Liver (tissue), 3 donors: ENCODE measurements at regions not wholly inside any gene's neighbourhood (a gene's known extent, or its start where the extent isn't known, plus 50 kb on each side); places are given as distances from the start of the nearest gene placed in this dataset.

Experiments
- SP1 ChIP-seq: IDR thresholded peaks from 2 replicates; pipeline ENCODE4 v1.6.1; 2018; ENCODE audit warnings: antibody characterized with exemption, mild to moderate bottlenecking
- TF ChIP-seq, protein P1 (sequence below): fragments of 150-350 bp; IDR thresholded peaks from 2 replicates; pipeline ENCODE4 v1.5.1; 2017; ENCODE audit warnings: improper control_type of control experiment, low read depth, low read length; ENCODE audit not compliant: missing input control
- donor health status: healthy.
- donor health status: healthy.

- TF ChIP-seq, protein P1, sequence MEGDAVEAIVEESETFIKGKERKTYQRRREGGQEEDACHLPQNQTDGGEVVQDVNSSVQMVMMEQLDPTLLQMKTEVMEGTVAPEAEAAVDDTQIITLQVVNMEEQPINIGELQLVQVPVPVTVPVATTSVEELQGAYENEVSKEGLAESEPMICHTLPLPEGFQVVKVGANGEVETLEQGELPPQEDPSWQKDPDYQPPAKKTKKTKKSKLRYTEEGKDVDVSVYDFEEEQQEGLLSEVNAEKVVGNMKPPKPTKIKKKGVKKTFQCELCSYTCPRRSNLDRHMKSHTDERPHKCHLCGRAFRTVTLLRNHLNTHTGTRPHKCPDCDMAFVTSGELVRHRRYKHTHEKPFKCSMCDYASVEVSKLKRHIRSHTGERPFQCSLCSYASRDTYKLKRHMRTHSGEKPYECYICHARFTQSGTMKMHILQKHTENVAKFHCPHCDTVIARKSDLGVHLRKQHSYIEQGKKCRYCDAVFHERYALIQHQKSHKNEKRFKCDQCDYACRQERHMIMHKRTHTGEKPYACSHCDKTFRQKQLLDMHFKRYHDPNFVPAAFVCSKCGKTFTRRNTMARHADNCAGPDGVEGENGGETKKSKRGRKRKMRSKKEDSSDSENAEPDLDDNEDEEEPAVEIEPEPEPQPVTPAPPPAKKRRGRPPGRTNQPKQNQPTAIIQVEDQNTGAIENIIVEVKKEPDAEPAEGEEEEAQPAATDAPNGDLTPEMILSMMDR, result no peak
- TF ChIP-seq SP1, result no peak
These were observed 197.2 kb downstream of the TEX29 start for GRCh38 chr13:111517641-111518010.
